ENCODE measurements at regions not wholly inside any gene's neighbourhood (a gene's known extent, or its start where the extent isn't known, plus 50 kb on each side); places are given as distances from the start of the nearest gene placed in this dataset.

DNA sequence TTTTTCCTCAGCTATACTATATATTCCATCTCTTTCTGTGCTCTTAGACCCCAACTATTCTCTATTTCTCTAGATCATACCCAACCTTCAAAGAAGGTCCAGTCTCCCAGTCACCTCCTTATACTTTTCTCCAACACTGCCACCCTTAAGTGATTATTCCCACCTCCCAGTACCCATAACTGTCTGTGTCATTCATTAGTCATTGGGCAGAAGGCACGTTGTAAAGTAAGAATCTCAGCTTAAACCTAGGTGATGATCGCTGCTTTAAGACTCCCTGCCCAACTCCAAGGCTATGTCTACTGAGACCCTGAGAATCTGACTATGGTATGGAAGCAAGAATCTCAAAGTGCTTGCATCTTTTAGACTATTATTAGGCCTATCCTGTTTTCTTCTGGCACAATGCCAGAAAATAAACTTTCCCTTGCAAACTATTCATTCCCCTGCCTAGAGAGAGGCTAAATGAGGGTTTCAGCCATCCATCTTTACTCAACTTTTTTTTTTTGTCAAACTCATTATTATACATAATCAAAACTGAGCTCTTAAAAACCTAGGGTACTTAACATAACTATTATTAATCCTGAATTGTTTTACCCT lies 174.3 kb upstream of the DPT start:
- H3K4me3 Mint-ChIP-seq (ENCODE audit: unreplicated experiment), result no peak overlapping the region
- H3K27ac Mint-ChIP-seq (ENCODE audit: low read depth, unreplicated experiment), result no peak overlapping the region
- peak; percentile 27 for DNase-seq (ENCODE audit: unreplicated experiment)
- CTCF ChIA-PET, result interaction anchor here (1.0 kb wide), 1 partner anchor 182 kb away, joined by 3 read pairs; no protein-coding TSS in a partner anchor
- intact Hi-C loops (cut with micrococcal nuclease), result no loop called here
- BruUV-seq (replicated peaks), result no TSS peak
- H3K36me3 Mint-ChIP-seq (ENCODE audit: insufficient read depth, unreplicated experiment), result no peaks in the 10 kb centered on the region
- TF ChIP-seq, protein P1, sequence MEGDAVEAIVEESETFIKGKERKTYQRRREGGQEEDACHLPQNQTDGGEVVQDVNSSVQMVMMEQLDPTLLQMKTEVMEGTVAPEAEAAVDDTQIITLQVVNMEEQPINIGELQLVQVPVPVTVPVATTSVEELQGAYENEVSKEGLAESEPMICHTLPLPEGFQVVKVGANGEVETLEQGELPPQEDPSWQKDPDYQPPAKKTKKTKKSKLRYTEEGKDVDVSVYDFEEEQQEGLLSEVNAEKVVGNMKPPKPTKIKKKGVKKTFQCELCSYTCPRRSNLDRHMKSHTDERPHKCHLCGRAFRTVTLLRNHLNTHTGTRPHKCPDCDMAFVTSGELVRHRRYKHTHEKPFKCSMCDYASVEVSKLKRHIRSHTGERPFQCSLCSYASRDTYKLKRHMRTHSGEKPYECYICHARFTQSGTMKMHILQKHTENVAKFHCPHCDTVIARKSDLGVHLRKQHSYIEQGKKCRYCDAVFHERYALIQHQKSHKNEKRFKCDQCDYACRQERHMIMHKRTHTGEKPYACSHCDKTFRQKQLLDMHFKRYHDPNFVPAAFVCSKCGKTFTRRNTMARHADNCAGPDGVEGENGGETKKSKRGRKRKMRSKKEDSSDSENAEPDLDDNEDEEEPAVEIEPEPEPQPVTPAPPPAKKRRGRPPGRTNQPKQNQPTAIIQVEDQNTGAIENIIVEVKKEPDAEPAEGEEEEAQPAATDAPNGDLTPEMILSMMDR (IDR thresholded peaks at IDR 0.05; ENCODE audit: unreplicated experiment), result no peak
- no peaks in the 10 kb centered on the region for H3K27me3 Mint-ChIP-seq (ENCODE audit: insufficient read depth, unreplicated experiment)
- H3K4me1 Mint-ChIP-seq (ENCODE audit: insufficient read depth, unreplicated experiment), result peaks cover 6% of the 10 kb centered on the region
- peaks cover 8% of the 10 kb centered on the region for H3K9me3 Mint-ChIP-seq (ENCODE audit: unreplicated experiment)
- POLR2A ChIA-PET, result no interaction called here

DNA sequence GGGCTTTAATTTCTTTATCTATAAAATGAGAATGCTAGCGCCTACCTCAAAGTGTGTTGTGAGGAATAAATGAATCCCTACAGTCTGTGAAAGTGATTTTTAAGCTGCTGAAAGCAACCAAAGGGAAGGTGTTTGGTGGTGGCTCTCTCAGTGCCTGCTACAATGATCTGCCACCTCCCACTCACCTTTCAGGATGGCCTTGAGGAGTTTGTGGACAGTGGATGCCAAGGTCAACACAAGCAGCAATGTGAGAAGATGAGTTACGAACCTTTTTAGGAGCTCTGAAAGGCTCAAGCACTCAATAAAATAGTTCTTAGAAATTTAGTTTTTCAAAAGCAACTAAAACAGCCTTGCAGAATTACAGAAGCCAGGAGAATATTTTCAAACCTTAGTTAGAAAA lies 176.6 kb upstream of the DPT start:
- no peak for DNase-seq (ENCODE audit: unreplicated experiment)
- intact Hi-C loops (cut with micrococcal nuclease), result no loop called here
- Mint-ChIP-seq H3K27me3 (ENCODE audit: insufficient read depth, unreplicated experiment) (no peaks in the 10 kb centered on the region), H3K9me3 (ENCODE audit: unreplicated experiment) (peaks cover 8% of the 10 kb centered on the region), H3K4me3 (ENCODE audit: unreplicated experiment) (no peak overlapping the region), H3K27ac (ENCODE audit: low read depth, unreplicated experiment) (no peak overlapping the region), H3K36me3 (ENCODE audit: insufficient read depth, unreplicated experiment) (no peaks in the 10 kb centered on the region), H3K4me1 (ENCODE audit: insufficient read depth, unreplicated experiment) (peaks cover 6% of the 10 kb centered on the region)
- no TSS peak for BruUV-seq (replicated peaks)
- ChIA-PET CTCF (interaction anchor here (0.6 to 1.2 kb wide), 2 partner anchors 9 to 13 kb away, joined by 4 read pairs; no protein-coding TSS in a partner anchor), POLR2A (no interaction called here)
- TF ChIP-seq, protein P1 (IDR thresholded peaks at IDR 0.05; ENCODE audit: unreplicated experiment), result no peak

DNA sequence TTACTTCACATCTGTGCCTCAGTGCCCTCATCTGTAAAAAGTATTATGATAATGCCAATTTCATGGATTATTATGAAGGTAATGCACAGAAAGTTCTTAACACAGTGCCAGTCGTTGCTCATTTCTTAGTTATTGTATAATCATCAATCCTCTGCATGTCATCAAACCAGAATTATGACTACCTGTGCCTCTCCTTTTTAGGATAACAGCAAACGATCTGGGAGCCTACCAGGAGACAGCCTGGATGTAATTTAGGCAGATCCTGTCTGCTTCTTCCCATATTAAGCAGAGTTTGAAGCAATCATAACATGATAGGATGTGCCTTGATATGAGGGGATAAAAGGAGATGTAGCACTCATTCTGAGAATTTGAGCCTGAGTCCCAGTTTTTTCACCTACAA lies 177.4 kb upstream of the DPT start:
- Mint-ChIP-seq H3K4me3 (ENCODE audit: unreplicated experiment) (no peak overlapping the region), H3K9me3 (ENCODE audit: unreplicated experiment) (peaks cover 7% of the 10 kb centered on the region), H3K36me3 (ENCODE audit: insufficient read depth, unreplicated experiment) (no peaks in the 10 kb centered on the region), H3K27ac (ENCODE audit: low read depth, unreplicated experiment) (no peak overlapping the region), H3K4me1 (ENCODE audit: insufficient read depth, unreplicated experiment) (peaks cover 6% of the 10 kb centered on the region), H3K27me3 (ENCODE audit: insufficient read depth, unreplicated experiment) (no peaks in the 10 kb centered on the region)
- no TSS peak for BruUV-seq (replicated peaks)
- ChIA-PET POLR2A (no interaction called here), CTCF (no interaction called here)
- TF ChIP-seq, protein P1 (IDR thresholded peaks at IDR 0.05; ENCODE audit: unreplicated experiment), result no peak
- no peak for DNase-seq (ENCODE audit: unreplicated experiment)
- intact Hi-C loops (cut with micrococcal nuclease), result no loop called here

DNA sequence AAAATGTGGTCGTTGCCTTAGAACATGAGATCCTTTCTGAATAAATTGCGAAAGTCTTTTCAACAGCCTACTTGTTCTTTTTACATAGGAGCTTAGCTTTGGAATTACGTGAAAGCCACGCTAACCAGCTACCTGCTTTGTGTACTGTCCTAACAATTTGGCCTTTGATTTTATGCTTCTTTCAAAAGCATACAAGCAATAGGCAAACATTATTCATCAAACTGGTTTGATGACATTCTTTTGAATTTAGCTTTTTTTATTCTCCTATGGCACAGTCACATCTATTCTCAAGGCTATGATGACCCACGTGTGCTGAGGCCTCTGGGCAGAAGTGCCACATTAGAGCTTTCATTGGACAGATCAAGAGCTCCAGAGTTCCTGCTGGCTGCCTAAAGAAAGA lies 178.0 kb upstream of the DPT start:
- Mint-ChIP-seq H3K9me3 (ENCODE audit: unreplicated experiment) (peaks cover under 1% of the 10 kb centered on the region), H3K36me3 (ENCODE audit: insufficient read depth, unreplicated experiment) (no peaks in the 10 kb centered on the region), H3K27ac (ENCODE audit: low read depth, unreplicated experiment) (no peak overlapping the region), H3K4me1 (ENCODE audit: insufficient read depth, unreplicated experiment) (peaks cover 6% of the 10 kb centered on the region), H3K4me3 (ENCODE audit: unreplicated experiment) (no peak overlapping the region), H3K27me3 (ENCODE audit: insufficient read depth, unreplicated experiment) (no peaks in the 10 kb centered on the region)
- CTCF ChIA-PET, result interaction anchor here (0.7 to 1.7 kb wide), 3 partner anchors 11 to 304 kb away, joined by 3 to 7 read pairs (median 3); no protein-coding TSS in a partner anchor
- TF ChIP-seq, protein P1 (IDR thresholded peaks at IDR 0.05; ENCODE audit: unreplicated experiment), result no peak
- POLR2A ChIA-PET, result interaction anchor here (0.7 to 1.3 kb wide), 3 partner anchors 8 to 14 kb away, joined by 3 to 5 read pairs (median 4); no protein-coding TSS in a partner anchor
- BruUV-seq (replicated peaks), result no TSS peak
- DNase-seq (ENCODE audit: unreplicated experiment), result no peak
- intact Hi-C loops (cut with micrococcal nuclease), result no loop called here
